ENCODE measurements at regions not wholly inside any gene's neighbourhood (a gene's known extent, or its start where the extent isn't known, plus 50 kb on each side); places are given as distances from the start of the nearest gene placed in this dataset.
A peak's percentile ranks its signal among the peaks of the same experiment; 100 is the strongest.

DNA sequence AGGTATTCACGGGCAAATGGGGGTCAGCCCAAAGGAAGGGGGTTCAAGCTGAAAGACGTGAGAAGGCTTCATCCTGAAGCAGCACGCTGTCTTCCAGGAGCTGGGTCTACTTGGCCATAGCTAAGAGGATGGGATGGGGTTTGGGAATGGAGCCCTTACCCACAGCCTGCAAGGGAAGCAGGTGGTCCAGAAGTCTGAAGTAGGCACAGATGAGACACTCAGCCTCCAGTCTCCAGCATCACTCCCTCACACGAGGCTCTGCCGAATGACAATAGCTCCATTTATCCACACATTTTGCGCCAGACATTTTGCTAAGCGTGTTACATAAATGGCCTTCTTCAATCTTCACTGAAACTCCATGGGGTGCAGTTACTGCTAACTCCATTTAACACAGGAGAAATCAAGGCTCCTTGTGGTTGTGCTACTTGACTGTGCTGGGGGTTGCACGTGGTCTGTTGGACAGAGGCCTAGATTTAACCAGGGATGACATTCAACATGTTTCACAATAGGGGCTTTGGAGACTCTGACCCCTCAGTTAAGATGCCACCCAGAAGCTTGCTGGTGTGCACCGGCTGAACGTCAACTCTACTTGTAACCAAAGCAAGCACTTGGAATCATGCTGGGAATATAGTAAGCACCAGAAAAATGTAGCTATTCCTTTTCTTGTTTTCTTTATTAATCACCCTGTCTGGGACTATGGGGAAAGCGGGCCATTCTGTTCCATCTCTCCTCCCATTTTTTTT lies 85.3 kb downstream of the FAM241B start:
- H3K4me3 ChIP-seq (ENCODE audit: low read length), result no peak overlapping the region
- DNase-seq (ENCODE audit: low read depth, low spot score), result no peak

DNA sequence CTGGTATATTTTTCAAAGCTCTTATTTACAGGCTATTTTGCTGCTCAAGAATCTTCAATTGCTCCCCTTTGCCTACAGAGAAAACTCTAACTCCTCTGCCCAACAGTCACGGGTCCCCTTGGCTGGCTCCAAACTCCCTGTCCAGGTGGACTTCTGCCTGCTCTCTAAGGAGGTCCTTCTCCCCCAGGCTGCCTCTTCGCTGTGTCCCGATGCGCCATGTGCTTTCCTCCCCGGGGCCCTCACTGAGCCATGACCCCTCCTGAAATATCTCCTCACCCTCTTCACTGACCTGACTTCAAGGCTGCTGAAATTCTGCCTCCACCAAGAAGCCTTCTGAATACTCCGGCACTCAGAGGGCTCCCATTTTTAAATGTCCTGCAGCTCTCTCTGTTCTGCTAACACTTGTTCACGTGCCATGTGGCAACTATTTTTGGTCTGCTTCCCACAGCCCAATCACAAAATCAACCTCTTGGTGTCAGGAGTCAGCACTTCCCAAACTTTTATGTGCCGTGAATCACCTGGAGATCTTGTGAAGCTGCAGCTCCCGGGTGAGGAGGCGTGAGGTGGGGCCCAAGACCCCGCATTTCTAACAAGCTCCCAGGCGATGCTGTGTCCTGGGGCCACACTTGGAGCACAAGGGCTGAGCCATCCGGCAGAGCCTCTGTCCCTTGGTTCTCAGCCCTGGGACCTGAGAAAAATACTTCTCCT lies 85.7 kb upstream of the COL13A1 start:
- DNase-seq (ENCODE audit: low read depth, low spot score), result no peak

DNA sequence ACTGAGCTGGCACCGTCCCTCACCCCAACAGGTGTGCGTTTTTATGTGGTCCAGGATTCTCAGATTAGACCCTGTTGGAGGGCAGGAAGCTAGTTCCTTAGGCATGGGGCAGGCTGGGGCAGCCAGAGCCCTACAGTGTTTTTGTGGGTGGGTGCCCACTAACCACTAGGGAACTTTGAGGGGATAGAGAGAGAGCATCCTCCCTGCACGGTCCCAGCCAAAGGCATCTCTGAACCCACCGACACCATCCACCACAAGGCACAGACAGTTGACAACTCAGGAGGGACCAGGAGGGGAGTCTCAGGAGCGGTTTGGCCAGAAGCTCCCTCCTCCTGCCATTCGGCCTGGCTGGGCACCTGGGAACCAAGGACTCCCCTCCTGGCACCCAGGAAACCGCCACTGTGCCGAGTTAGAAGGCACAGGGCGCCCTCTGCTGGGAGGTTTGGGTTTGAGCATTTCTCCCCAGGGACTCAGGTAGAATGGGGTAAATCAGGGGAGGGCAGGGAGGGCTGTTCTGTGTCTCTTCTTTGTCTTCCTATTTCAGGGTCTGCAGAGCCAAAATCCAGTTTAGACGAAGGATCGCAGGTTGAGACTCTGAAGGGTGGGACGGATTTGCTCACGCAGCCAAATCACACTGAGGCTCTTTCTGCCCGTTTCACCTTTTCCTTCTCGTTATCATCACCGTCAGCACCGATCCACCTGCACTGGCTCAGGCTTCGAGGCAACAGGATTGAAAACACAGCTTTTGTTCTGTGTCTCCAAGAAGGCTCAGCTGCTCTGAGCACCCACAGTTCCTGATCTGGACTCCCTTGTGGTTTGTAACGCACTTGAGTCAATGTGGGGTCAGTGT lies 84.8 kb upstream of the COL13A1 start:
- peak; percentile 39 for DNase-seq (ENCODE audit: low read depth, low spot score)
- no peak overlapping the region for H3K4me3 ChIP-seq (ENCODE audit: low read length)

More for the DNA sequence above, 85.7 kb upstream of the COL13A1 start:
- H3K4me3 ChIP-seq (ENCODE audit: low read length), result no peak overlapping the region

DNA sequence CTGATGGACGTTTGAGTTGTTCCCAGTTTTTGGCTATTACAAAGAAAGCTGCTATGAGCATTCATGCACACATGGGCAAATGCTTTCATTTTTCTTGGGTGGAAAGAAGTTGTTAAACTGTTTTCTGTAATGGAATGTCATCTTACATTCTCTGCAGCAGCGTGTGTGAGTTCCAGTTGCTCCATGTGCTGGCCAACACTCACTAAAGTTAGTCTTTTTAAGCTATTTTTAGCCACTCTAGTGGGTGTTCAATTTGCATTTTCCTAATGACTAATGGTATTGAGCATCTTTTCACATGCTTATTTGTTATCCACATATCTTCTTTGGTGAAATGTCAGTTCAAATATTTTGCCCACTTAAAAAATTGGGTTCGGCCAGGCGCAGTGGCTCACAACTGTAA lies 82.8 kb upstream of the COL13A1 start:
- H3K4me3 ChIP-seq (ENCODE audit: low read length), result no peak overlapping the region
- DNase-seq (ENCODE audit: low read depth, low spot score), result no peak

DNA sequence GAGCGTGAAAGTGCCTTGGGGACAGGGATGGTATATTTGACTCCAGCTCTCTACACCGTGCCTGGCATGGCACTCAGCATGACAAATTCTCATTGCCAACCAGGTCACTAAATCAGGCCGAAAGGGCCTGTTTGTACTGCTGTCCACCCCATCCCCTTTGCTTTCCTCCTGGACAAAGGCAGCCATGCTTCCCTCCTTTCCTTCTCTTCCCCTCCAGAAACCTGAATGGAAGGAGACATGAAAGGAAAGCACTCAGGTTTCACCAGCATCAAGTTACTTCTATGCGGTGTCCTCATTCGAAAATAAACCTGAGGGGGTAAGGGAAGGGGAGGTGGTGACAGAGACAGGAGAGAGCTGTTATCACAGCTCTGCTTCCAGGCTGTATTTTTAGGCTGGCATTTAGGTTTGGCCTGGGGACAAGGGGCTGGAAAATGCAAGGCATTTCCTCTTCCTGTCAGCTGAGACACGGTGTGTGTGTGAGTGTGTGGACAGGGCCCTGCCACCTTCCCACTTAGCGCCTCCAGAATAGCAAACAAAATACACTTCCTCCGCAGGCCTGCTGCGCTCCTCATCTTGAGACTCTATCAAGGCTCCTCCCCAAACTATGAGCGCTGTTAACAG lies 79.9 kb upstream of the COL13A1 start:
- no peak overlapping the region for H3K4me3 ChIP-seq (ENCODE audit: low read length)
- DNase-seq (ENCODE audit: low read depth, low spot score), result no peak

DNA sequence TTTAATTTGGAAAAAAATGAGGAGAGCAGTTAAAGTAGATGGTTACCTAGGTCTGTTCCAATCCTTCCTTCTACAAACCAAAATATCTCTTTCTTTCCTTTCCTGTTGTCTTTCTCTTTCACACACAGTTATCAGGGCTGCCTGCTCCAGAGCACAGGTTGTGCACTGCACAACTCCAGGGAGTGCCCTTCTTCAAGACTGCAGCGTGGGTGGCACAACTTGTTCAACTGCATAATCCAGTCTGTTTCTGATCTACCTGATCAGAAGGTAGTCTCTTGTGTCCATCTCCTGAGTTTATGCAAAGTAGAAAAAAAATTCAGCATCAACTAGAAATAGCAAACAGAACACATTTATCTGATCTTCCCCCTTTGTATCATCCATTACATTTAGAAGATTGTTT lies 78.1 kb upstream of the COL13A1 start:
- no peak overlapping the region for H3K4me3 ChIP-seq (ENCODE audit: low read length)
- DNase-seq (ENCODE audit: low read depth, low spot score), result no peak

DNA sequence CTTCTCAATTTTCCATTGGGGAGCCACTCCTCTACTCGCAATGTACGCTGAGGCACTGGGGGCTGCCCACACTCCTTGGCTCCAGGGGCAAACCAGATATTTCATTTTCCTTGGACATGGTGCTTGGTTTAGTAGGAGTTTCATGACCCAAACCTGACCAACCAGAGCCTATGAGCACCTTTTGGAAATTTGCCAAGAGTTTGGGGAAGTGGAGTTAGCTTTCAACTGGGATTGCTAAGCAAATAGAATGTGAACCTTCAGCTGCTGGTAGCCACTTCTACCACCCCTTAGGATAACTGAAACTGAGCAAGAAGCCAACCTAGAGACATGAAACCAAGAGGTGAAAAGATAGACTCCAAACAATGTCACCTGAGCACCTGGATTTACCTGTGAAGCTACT lies 74.9 kb upstream of the COL13A1 start:
- no peak overlapping the region for H3K4me3 ChIP-seq (ENCODE audit: low read length)
- DNase-seq (ENCODE audit: low read depth, low spot score), result no peak

DNA sequence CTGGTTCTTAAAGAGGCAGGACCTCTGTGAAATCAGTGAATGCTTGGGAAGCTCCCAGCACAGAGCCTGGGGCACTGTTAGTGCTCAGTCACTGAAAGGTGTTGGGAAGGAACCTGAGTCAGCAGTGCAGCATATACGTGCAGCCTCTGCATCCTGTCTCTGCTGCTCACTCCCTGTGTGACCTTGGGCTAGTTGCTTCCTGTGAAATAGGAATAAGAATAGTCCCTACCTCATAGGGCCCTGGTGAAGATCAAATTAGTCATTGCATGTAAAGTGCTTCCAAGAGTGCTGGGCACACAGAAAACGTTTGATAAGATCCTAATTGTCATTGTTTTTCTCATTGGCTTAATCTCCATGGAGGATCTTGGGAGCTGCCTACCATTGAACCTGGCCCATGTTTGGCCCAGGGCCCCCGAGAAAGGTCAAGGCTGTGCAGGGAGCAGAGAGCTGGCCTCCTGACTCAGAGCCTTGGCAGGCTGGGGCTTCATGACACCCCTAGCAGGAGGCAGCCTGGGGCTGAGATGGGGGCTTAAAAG lies 73.3 kb upstream of the COL13A1 start:
- DNase-seq (ENCODE audit: low read depth, low spot score), result no peak
- H3K4me3 ChIP-seq (ENCODE audit: low read length), result no peak overlapping the region

DNA sequence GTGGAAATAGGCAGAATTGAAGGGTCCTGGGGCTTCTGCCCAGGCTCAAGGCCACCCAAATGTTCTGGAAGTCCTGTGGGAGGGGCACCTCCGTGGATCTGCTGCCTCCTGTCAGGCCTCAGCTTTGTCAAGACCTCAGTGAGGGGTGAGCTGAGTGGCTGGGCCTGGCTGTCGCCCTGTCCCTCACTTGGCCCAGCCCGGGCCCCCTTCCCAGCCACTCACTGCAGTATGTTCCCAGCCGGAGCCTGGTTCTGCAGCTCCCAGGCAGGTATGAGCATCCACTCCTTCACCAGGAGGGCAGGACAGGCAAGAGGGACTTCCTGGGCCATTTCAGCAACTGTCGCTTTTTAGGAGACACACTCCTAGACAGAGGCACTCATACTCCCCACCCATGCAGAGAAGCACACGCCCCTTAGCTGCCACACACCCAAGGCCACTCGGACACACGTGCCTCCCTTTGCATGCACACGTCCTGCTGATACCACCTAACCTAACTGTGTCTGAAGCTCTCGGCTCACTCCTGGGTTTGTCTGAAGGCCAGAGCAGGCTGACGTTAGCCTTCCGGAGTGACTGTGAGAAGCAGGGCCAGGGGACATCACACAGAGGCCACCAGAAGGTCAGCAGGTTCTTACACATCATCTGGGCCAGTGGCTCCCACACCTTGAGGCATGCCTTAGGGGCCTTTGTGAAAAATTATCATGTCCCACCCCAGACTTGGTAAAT lies 72.2 kb upstream of the COL13A1 start:
- DNase-seq (ENCODE audit: low read depth, low spot score), result no peak
- no peak overlapping the region for H3K4me3 ChIP-seq (ENCODE audit: low read length)

DNA sequence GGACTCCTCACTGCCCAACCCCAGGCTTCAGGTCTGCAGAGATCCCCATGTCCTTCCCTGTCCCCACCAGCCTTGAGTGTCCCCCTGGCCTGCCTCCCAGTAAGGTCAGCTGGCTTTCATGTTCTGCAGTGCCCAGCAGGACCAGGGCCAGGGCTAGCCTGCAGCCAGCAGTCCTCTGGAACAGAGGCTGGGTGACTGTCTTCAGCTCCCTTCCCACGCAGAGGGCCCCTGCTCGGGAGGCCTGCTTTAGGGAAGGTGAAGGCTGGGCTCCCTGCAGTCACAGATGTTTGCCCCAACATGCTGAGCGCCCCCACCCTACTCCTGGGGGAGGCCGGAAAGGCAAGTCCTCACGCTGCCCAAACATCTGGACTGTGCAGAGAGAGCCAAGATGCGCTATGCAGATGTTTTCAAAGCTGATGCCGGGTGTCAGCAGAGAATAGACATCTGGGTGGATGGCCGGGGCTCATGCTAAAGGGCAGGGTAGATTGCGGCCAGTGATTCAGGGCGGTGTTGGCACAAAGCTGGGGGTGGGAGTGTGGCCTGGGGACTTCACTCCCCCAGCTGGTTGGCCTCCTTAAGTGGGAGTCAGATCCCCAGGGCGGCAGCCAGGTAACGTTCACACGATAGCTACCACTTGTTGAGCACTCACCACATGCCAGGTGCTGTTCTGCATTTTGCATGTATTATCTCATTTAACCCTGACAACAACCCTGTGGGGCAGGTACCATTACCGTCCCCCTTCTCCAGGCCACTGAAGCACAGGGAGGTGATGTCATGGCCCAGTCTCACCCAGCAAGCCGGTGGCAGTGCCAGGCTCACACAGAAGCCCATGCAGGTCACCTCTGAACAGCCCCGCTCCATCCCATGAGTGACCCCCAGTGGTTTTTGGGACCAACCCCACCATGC lies 71.2 kb upstream of the COL13A1 start:
- no peak overlapping the region for H3K4me3 ChIP-seq (ENCODE audit: low read length)
- DNase-seq (ENCODE audit: low read depth, low spot score), result no peak

DNA sequence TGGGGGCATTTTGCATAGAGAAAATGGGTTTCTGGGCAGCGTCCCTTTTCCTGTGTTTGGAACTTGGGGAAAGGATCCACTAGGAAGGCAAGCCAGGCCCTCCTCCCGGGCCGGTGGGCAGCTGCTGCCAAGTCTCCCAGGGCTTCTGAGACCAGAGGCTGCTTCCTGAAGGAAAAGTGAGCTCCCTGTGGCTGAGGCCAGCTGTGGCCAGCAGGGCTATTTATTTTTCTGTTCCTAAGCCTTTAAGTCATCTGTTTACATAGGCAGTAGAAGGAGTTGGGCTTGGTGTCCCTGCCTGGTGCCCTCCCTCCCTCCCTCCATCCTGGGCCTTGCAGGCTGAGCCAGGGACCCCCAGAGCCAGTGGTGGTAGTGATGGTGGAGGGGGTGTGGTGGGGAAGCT lies 70.5 kb upstream of the COL13A1 start:
- DNase-seq (ENCODE audit: low read depth, low spot score), result no peak
- H3K4me3 ChIP-seq (ENCODE audit: low read length), result no peak overlapping the region

DNA sequence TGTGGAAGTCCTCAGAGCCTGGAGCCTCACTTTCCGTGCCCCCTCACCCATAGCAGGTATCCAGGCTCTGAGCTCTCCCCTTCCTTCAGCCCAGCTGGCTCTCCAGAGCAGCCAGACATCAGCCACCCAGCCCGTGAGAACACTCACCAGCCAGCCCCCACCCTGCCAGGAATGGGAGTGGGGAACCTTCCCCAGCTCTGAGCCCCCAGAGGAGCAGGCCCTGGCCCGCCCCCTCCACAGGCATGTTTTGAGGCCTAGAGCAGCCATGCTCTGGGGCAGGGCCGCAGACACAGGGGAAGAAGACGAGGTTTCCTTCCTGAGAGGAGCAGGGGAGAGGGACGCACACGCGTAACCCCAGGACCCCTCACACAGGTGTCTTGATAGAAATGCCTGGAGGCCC lies 70.0 kb upstream of the COL13A1 start:
- no peak for DNase-seq (ENCODE audit: low read depth, low spot score)

DNA sequence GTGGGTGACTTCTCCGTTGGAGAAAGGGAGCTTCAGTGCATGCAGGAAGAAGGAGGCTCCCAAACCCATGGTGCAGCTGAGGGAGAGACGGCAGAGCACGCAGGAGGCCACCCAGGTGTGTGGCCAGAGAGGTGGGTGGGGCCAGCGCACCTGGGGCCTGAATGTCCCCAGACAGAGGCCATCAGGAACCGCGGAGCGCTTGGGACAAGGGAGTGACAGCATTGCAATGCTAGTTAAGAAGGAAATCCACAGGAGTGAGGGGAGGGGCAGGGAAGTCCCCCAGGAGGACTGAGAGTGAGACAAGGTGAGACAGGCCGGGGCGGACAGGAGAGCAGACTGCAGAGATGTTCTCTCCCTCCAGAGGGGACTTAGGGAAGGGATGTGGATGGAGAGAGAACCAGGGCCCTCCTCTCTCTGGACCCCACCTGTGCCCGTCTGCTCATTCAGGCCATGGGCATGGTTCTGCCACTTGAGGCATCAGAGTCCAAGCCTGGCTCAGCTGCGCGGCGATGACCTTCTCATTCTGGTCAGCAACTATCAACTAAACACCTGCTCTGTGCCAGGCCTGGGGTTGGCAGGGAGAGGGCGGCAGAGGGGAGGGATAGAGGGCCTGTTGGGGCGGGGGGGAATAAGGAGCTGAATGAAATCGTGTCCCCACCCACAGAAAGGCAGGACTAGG lies 69.4 kb upstream of the COL13A1 start:
- H3K4me3 ChIP-seq (ENCODE audit: low read length), result no peak overlapping the region
- no peak for DNase-seq (ENCODE audit: low read depth, low spot score)

More for the DNA sequence above, 70.0 kb upstream of the COL13A1 start:
- no peak overlapping the region for H3K4me3 ChIP-seq (ENCODE audit: low read length)

DNA sequence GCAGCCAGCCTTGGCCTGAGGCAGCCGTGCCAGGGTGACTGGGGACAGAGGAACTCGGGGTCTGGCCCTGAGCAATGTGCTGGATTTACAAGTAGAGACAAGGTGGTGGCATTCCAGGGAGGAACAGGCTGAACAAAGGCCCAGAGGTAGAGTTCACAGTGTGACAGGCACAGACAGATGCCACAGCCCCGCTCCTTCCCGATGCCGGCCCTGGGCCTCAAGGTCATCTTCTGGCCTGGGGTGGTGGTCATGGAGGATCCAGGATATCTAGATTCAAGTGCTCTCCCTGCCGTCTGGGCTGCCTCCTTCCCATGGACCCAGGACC lies 68.9 kb upstream of the COL13A1 start:
- no peak overlapping the region for H3K4me3 ChIP-seq (ENCODE audit: low read length)
- no peak for DNase-seq (ENCODE audit: low read depth, low spot score)

DNA sequence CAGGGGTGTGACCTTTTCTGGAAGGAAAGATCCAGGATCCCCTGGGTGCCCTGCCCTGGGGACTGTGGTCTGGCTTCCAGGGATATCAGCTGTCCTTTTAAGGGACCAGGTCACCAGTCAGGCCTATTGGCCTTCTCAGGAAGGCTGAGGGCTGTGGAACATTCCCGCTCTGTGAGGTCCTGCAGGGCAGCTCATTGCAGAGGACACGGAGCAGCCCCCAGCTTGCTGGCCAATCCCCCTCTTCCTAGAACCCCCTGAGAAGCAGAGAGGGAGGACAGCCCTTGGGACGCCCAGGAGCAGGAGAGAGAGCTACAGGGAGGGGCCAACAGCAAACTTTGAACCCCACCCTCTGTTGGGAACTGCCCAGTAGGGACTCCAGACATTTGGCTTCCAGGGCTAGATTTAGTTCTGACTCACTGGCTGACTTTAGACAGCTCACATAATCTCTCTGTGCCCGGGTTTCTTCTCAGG lies 67.9 kb upstream of the COL13A1 start:
- H3K4me3 ChIP-seq (ENCODE audit: low read length), result no peak overlapping the region
- DNase-seq (ENCODE audit: low read depth, low spot score), result no peak

DNA sequence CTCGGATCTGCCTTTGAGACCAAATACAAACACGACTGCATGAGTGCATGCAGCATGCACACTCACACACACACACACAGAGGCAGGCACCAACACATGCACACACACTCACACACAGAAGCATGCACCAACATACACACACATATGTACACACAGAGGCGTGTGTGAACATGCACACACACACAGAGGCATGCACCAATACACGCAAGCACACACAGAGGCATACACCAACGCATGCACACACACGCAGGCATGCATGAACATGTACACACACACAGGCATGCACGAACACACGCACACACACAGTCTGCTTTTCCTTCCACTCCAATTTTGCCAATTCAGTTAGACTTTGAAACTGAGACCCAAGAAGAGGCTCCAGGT lies 67.3 kb upstream of the COL13A1 start:
- H3K4me3 ChIP-seq (ENCODE audit: low read length), result no peak overlapping the region
- DNase-seq (ENCODE audit: low read depth, low spot score), result no peak

DNA sequence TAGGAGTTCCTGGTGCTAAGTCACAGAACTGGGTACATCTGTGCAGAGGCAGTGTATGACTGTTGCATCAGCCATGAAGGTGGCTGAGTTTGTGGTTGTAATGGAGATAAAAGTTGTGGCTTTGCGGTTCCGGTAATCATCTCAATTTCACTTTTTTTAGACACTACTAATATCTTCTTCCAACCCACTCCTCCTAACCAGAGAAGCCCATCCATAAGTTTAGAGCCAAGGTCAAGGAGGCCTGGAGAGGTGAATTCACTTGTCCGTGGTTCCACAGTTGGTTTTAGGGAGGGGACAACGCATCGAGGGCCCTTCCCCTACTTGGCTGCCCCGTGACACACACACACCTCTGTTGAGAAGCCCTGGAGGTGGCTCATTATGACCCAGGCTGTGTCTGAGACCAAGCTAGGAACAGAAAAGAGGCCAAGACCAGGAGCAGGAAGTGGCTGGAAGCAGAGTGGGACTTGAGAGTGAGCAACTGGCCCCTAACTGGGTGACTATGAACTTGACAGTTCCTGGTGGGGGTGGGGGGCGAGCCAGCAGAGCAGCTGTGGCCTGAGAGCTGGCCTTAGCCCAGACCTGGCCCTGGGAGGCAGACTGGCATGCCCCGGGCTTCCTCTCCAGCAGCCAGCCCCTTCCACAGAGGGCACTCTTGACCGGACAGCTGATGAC lies 66.8 kb upstream of the COL13A1 start:
- peak; percentile 77 for DNase-seq (ENCODE audit: low read depth, low spot score)
- H3K4me3 ChIP-seq (ENCODE audit: low read length), result no peak overlapping the region

All from Jurkat, Clone E6-1 (cell line).